DND-41 (cell line): ENCODE measurements at regions not wholly inside any gene's neighbourhood (a gene's known extent, or its start where the extent isn't known, plus 50 kb on each side); places are given as distances from the start of the nearest gene placed in this dataset.

Experiments used
- CTCF ChIP-seq: IDR thresholded peaks from 2 replicates; pipeline ENCODE4 v1.5.1; 2012; ENCODE audit warnings: borderline replicate concordance, low read length, moderate library complexity, mild to moderate bottlenecking; ENCODE audit not compliant: poor library complexity, severe bottlenecking; ENCODE audit errors: extremely low read depth
- EZH2 ChIP-seq: IDR thresholded peaks from 3 replicates; pipeline ENCODE4 v1.6.1; 2012; ENCODE audit warnings: borderline replicate concordance, low read depth, mild to moderate bottlenecking, moderate library complexity, low read length, inconsistent platforms; ENCODE audit not compliant: severe bottlenecking

GRCh38 chr1:112855152-112855828 is 100.7 kb downstream of the SLC16A1 start:
- TF ChIP-seq CTCF = no peak
- no peak for TF ChIP-seq EZH2
